ELR (cell line): ENCODE measurements at regions not wholly inside any gene's neighbourhood (a gene's known extent, or its start where the extent isn't known, plus 50 kb on each side); places are given as distances from the start of the nearest gene placed in this dataset.
"Not testable (repeated sequence)": the region's sequence is repeated elsewhere in the genome, so short reads cannot be mapped to it uniquely, and the experiment has no call there.

Experiments used
- DNase-seq: peaks from one replicate; pipeline ENCODE4 v3.0.0-alpha.2; 2015; ENCODE audit warnings: low read depth

DNA sequence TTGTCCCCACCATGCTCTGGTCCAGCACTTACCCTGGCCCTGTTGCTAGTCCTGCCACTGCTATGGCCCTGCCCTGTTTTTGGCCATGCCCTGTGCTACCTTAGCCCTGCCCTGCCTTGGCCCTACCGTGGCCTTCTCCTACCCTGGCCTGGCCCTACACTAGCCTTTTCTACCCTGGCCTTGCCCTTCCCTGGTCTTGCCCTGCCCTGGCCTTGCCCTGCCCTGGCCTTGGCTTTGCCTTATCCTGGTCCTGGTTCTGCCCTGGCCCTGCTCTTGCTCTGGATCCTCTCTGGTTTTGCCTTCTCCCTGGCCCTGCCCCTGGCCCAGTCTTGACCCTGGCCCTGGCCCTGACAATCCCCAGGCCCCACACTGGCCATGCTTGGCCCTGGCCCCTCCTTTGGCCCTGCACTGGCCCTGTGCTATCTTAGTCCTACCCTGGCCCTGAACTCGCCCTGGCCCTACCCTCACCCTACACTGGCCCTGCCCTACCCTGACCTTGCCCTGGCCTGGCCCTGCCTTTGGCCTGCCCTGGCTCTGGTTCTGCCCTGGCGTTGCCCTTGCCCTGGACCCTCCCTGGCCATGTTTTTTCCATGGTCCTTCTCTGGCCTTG lies 235.0 kb downstream of the GOLGA6L6 start:
- not testable (repeated sequence) for DNase-seq

- not testable (repeated sequence) for DNase-seq
Observed at GRCh38 chr15:20305912-20306311, 235.7 kb downstream of the GOLGA6L6 start.

GRCh38 chr15:20305015-20305465 lies 236.6 kb downstream of the GOLGA6L6 start:
- not testable (repeated sequence) for DNase-seq

DNA sequence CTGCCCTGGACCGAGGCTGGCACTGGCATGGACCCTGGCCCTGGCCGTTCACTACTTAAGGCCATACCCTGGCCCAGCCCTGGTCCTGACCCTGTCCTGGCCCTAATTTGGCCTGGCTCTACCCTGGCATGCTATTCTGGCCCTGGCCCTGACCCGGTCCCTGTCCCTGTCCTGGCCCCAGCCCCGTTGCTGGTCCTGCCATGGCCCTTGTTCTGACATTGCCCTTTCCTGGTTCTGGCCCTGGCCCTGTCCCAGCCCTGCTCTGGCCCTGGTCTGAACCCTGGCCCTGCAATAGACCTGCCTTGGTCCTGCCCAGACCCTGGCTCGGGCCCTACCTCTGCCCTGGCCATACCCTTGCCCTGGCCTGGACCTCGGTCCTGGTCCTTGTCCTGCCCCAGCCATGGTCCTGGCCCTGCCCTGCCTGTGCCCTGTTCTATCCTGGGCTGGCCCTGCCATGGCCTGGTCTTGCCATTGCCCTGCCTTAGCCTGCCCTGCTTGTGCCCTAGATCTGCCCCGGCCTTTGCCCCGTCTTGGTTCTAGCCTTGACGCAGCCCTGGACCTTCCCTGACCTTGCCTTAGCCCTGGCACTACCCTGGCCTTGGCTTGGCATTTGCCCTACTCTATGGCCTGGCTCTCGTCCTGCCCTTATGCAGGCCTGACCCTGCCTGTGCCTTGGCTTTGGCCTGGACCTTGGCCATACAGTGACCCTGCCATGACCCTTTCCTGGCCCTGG lies 237.2 kb downstream of the GOLGA6L6 start:
- DNase-seq, result not testable (repeated sequence)

- not testable (repeated sequence) for DNase-seq
Observed at GRCh38 chr15:20303248-20304171, 238.1 kb downstream of the GOLGA6L6 start.

- DNase-seq, result not testable (repeated sequence)
Observed at GRCh38 chr15:20302141-20303069, 239.2 kb downstream of the GOLGA6L6 start.

GRCh38 chr15:20301471-20302081 lies 240.0 kb downstream of the GOLGA6L6 start:
- not testable (repeated sequence) for DNase-seq

- DNase-seq, result not testable (repeated sequence)
Observed at GRCh38 chr15:20301041-20301390, 240.6 kb downstream of the GOLGA6L6 start.

DNA sequence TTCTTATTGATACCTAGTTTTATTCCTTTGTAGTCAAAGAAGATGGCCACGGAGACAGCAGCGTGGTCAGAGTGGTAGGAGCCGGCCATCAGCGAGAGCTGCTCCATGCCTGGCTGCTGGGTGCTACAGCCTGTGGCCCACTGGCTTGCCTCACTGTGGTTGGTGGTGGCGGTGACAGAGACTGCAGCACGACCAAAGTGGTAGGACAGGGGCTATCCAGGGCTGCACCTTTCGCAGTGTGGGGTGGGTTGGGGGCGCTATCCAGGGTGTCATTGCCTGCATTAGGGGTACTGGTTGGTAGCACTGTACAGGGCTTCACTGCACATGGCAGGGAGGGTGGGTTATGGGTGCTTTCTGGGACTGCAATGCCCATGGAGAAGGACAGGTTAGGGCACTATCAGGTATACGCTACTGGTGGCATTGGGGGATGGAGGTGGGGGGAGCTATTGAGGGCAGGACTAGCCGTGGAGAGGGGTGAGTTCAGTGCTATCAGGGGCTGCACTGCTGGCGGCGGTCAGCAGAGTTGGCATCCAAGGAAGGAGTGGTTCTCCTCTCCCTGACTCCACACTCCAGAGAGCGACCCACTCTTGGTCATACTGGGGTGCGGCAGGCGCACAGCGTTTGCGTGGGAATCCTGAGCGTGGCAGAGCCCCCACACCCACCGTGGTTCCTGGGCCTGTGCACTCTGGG lies 241.1 kb downstream of the GOLGA6L6 start:
- not testable (repeated sequence) for DNase-seq

GRCh38 chr15:20297603-20298123 lies 243.9 kb downstream of the GOLGA6L6 start:
- not testable (repeated sequence) for DNase-seq

DNA sequence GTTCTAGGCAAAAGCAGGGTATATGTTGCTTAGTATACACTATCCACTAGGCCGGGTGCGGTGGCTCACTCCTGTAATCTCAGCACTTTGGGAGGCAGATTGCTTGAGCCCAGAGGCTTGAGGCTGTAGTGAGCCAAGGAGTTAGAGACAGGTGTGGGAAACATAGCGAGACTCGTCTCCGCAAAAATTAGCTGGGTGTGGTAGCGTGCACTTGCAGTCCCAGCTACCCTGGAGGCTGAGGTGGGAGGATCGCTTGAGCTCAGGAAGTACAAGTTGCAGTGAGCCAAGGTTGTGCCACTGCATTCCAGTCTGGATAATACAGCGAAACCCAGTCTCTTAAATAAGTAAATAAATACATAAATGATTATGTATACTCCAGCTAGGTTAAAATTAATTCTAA lies 245.3 kb downstream of the GOLGA6L6 start:
- DNase-seq, result not testable (repeated sequence)

- DNase-seq, result no peak
Observed at GRCh38 chr15:20295238-20295811, 246.3 kb downstream of the GOLGA6L6 start.

GRCh38 chr15:20294651-20295237 lies 246.9 kb downstream of the GOLGA6L6 start:
- no peak for DNase-seq

- not testable (repeated sequence) for DNase-seq
Observed at GRCh38 chr15:20292422-20293005, 249.1 kb downstream of the GOLGA6L6 start.

- DNase-seq, result not testable (repeated sequence)
Observed at GRCh38 chr15:20291616-20292015, 250.0 kb downstream of the GOLGA6L6 start.

- not testable (repeated sequence) for DNase-seq
Observed at GRCh38 chr15:20290606-20291005, 251.0 kb downstream of the GOLGA6L6 start.

- not testable (repeated sequence) for DNase-seq
Observed at GRCh38 chr15:20289538-20290103, 252.0 kb downstream of the GOLGA6L6 start.

DNA sequence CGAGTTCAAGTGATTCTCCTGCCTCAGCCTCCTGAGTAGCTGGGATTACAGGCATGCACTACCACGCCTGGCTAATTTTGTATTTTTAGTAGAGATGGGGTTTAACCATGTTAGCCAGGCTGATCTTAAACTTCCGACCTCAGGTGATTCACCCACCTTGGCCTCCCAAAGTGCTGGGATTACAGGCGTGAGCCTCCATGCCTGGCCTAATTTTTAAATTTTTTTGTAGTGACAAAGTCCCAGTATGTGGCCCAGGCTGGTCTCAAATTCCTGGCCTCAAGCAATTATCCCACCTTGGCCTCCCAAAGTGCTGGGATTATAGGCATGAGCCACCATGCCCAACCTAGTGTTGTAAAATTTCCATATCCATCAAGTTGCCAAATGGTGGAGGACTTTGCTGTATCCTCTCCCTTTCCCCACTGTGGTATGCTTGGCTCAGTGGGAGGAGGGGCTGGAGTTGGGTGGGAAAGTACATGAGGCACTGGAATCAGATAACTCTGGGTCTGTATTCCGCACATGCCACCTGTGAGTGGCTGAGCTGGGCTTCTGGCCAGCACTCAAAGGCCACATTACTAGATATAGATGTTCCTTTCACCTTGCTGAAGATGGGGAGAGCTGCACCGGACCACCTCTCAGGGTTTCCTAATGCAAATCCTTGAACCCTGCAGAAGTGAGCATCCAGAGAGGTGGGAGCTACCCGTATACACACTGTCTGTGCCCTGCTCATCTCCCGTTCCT lies 252.6 kb downstream of the GOLGA6L6 start:
- not testable (repeated sequence) for DNase-seq
